MV-4-11 (cell line): ENCODE measurements at regions not wholly inside any gene's neighbourhood (a gene's known extent, or its start where the extent isn't known, plus 50 kb on each side); places are given as distances from the start of the nearest gene placed in this dataset.

ENCODE experiments used
- DNase-seq: peaks from one replicate; lab custom pipeline; 2025; lab: John Stamatoyannopoulos, UW

DNA sequence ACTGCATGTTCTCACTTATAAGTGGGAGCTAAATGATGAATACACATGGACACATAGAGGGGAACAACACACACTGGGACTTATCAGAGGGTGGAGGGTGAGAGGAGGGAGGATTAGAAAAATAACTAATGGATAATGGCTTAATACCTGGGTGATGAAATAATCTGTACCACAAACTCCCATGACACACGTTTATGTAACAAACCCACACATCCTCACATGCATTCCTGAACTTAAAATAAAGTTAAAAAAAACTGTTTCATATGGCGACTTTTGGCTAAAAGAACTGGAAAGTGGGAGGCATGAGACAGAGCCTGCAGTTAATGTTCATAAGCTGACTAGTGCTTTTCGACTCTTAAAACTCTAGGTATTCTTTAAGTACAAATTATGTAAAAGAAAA lies 98.9 kb upstream of the NPFFR2 start:
- no peak for DNase-seq

DNA sequence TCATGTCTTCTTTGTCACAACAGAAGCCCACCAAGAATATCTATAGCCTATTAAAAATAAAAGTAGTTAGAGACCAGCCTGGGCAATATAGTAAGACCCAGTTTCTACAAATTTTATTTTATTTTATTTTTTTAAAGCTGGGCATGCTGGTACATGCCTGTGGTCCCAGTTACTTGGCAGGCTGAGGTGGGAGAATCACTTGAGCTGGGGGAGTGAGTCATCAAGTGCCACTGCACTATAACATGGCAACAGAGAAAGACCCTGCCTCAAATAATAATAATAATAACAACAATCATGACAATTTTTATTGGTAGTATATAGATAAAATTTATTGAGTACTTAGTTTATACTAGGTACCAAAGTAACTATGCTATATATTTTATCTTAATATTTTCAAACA lies 93.0 kb upstream of the NPFFR2 start:
- DNase-seq, result no peak

DNA sequence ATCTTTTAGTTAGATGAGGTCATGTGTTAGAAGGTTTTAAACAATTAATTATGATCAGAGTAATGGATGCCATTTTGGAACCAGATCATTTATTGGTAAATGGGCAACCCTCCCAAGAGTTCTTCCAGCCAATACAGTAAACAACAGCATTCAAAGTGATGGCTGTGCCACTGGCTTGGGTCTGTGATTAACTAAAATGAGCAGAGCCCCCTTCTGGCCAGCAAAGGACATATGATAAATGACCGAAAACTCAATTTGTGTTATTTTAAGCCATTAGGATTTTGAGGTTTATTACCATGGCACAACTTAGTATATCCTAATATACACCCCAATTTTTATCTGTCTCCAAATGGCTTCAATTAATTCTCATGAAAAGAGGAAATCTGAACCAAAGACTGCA lies 90.8 kb upstream of the NPFFR2 start:
- DNase-seq, result no peak

DNA sequence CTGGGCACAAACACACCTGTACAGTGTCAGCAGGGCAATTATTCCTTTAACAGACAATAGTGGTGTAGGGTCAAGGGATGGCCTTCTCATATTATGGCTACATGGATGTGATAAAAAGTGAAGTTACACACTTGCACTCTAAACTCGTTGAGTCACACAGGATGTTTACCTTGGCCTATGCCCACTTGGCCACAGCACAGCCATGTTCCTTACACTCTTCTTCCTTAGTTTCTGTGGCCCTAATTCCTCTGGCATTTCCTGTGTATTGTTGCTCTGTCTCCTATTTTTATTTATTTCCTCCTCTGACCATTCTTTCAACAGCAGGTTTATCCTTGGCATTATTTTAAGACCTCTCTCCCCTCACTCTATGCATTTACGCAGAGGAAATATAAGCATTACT lies 86.8 kb upstream of the NPFFR2 start:
- DNase-seq, result no peak

DNA sequence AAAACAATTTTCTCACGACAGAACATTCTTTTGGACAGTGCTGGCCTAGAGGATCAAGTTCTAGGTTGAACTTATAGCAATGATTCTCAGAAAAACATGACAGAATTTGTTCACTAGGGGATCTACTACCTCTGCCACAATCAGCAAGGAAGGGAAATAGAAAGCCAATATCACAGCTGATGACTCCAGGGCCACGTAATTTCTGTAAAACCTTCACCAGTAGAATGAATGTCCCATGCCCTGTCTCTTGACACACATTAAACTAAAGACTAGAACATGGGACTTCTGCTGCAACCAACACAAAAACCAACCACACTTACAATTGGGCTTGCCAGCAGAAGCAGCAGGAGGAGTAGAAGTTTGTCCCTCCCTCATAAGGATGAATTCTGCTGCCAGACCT lies 86.0 kb upstream of the NPFFR2 start:
- DNase-seq, result no peak

DNA sequence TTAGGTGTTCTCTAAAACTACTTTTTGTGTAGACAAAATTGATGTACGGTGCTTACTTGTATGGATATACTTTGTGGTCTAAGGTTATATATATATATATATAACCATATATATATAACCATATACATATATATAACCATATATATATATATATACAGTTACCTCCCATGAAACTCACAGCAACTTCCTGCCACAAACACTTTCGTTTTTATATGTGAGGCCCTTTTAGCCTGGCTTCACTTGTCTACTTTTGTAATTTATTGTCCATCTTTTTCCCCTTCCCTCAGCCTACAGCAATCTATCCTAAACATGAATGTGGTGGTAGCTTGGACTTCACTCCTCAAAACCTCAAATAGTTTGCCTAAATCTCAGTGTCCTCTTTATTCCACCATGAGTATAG lies 72.8 kb upstream of the NPFFR2 start:
- DNase-seq, result no peak

DNA sequence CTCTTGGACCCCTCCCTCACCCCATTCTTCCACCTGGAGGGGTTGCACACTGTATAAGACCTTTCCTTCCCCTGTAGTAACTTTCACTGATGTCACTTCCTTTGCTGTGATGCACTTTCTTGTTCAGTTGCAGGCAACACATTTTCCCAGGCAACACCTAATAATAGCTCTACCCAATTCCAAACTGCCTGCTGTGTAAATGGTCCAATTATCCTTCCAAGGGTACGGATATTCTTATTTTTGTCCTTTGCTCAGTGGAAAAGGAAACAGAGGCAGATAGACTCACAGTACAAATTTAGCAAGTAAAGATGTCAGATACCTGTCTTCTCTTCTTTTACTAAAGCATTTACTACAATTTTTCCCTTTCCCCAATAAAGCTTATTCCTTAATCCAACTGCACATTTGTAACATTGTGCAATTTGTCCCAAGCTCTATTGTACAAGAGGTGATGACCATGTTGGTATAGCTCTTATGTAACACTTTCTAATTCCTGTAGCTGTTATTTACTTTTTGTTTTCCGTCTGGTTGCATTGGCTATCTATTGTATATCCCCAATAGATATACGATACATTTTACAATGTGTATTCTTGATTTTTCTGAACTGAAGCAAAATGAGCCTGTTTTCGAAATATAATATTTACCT lies 69.1 kb upstream of the NPFFR2 start:
- DNase-seq, result no peak

DNA sequence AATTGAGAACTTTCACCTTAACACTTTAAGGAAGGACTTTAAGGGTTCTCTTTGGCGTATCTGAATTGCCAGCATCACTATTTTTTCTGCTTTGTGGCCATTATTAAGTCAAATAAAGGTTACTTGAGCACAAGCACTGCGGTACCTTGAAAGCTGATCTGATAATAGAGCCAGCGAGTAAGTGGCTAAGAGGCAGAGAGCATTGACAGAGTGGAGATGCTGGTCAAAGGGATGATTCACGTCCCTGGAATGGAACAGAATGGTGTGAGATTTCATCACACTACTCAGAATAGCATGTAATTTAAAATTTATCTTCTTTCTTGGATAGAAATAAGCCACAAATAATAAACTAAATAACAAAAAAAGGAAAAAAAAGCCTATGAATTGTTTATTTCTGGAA lies 57.1 kb upstream of the NPFFR2 start:
- DNase-seq, result peak; percentile 47

DNA sequence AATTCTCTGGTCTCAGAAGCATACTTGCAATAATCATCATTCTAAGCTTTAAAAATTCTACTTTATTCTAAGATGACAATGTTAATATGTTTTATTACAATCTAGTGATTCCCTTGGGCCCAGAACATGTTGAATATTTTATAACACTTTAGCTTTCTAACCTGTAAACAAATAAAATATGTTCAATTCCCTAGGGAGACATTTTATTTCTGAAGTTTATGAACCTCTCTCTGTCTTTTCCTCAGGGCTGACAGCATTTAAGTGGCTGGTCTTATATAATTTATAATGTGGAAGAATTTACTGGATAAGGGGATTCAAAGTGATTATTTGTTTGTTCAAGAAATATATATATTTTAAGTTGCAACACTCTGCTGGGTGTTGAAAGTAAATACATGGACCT lies 55.3 kb upstream of the NPFFR2 start:
- DNase-seq, result no peak

DNA sequence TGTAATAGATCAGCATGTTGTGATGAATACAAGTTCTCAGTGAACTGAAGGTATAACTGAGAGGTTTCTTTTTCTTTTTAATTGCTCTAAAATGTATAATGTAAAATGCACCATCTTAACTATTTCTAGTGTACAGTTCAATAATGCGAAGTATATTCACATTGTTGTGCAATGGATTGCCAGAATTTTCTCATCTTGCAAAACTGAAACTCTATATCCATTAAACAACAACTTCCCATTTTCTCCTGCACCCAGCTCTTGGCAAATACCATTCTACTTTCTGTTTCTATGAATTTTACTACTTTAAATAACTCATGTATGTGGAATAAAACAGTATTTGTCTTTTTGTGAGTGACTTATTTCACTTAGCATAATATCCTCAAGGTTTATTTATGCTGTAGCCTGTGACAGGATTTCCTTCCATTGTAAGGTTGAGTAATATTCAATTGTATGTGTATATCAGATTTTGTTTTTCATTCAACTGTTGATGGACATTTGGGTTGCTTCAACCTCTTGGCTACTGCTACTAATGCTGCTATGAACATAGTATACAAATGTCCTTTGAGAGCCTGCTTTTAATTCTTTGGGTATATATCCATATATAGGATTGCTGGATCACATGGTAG lies 53.5 kb upstream of the NPFFR2 start:
- peak; percentile 90 for DNase-seq

DNA sequence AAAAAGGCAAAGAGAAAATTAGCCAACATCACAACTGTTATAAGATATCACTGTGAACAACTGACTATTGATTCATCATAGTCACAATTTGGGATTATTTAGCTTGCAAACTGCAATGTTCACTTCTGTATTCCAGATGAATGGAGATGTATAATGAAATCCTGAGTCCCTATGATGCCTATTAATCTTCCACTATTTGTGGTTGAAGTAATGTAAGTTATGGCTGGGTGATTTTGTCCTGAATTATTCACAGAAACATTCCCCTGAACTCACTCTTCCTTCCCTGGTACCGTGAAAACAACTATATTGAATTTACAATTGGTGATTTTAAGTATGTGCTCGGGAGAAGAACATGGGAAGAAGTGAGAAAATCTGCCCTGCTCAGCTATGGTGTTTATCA lies 50.8 kb upstream of the NPFFR2 start:
- DNase-seq, result no peak
